ENCODE measurements at regions not wholly inside any gene's neighbourhood (a gene's known extent, or its start where the extent isn't known, plus 50 kb on each side); places are given as distances from the start of the nearest gene placed in this dataset.

- H3K9me3 ChIP-seq (ENCODE audit: control insufficient read depth, insufficient read depth, low read length) = peaks cover 4% of the 10 kb centered on the region; the same call in 1 of the 2 replicates
- H3K4me1 ChIP-seq (ENCODE audit: control insufficient read depth, low read length) = peaks cover 59% of the 10 kb centered on the region
- peaks cover 9% of the 10 kb centered on the region; the same call in 1 of the 2 replicates for H3F3A ChIP-seq (ENCODE audit: control insufficient read depth, insufficient read depth)
- H3K36me3 ChIP-seq (ENCODE audit: control insufficient read depth, low read length) = no peaks in the 10 kb centered on the region
- TF ChIP-seq CTCF (IDR thresholded peaks at IDR 0.05; ENCODE audit: low read depth, low read length, poor library complexity, severe bottlenecking) (no peak), EZH2phosphoT487 (IDR thresholded peaks at IDR 0.05; ENCODE audit: borderline replicate concordance, low read length) (no peak)
- no peak overlapping the region for H3K27ac ChIP-seq (ENCODE audit: low read depth, low read length)
- no peak overlapping the region for H3K4me3 ChIP-seq (ENCODE audit: low read length)
- H4K20me1 ChIP-seq (ENCODE audit: control insufficient read depth, insufficient read depth, low read depth, low read length) = no peaks in the 10 kb centered on the region
- H3K79me2 ChIP-seq (ENCODE audit: control insufficient read depth, low read length) = no peaks in the 10 kb centered on the region
- H3K4me2 ChIP-seq (ENCODE audit: low read length) = peak overlapping the region; percentile 17; the same call in 1 of the 2 replicates
- no peaks in the 10 kb centered on the region for H3K27me3 ChIP-seq (ENCODE audit: control insufficient read depth, low read length)
- no peaks in the 10 kb centered on the region for H3K9me2 ChIP-seq (replicated peaks; ENCODE audit: control insufficient read depth, low read length)
These were observed 374.1 kb downstream of the LPIN1 start for GRCh38 chr2:12120281-12121150.

DNA sequence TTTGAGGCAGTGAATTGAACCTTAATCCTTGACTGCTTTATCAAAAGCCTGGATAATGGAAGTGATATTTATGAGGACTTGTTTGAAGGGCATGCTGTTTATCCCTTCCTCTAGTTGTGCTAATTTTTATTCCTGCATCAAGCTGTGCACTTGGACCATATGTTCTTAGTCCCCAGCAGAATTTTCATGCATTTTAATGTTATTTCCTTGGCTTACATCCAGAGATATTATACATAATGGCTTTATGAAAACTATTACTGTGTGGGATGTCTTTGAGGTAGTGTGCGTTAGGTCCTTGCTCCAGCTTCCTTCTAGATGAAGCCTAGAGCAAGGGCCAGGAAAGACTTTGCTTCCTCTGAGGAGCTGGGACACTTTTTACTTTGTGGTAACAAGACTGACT lies 378.4 kb downstream of the LPIN1 start:
- Histone ChIP-seq H3K4me1 (ENCODE audit: control insufficient read depth, low read length) (peaks cover 59% of the 10 kb centered on the region), H3K27ac (ENCODE audit: low read depth, low read length) (no peak overlapping the region), H3K9me3 (ENCODE audit: control insufficient read depth, insufficient read depth, low read length) (peaks cover 4% of the 10 kb centered on the region; the same call in 1 of the 2 replicates), H3F3A (ENCODE audit: control insufficient read depth, insufficient read depth) (peaks cover 10% of the 10 kb centered on the region), H4K20me1 (ENCODE audit: control insufficient read depth, insufficient read depth, low read depth, low read length) (no peaks in the 10 kb centered on the region), H3K27me3 (ENCODE audit: control insufficient read depth, low read length) (no peaks in the 10 kb centered on the region), H3K36me3 (ENCODE audit: control insufficient read depth, low read length) (no peaks in the 10 kb centered on the region), H3K9me2 (replicated peaks; ENCODE audit: control insufficient read depth, low read length) (no peaks in the 10 kb centered on the region), H3K4me3 (ENCODE audit: low read length) (no peak overlapping the region), H3K4me2 (ENCODE audit: low read length) (no peak overlapping the region), H3K79me2 (ENCODE audit: control insufficient read depth, low read length) (no peaks in the 10 kb centered on the region)
- TF ChIP-seq EZH2phosphoT487 (IDR thresholded peaks at IDR 0.05; ENCODE audit: borderline replicate concordance, low read length) (no peak), CTCF (IDR thresholded peaks at IDR 0.05; ENCODE audit: low read depth, low read length, poor library complexity, severe bottlenecking) (no peak)

DNA sequence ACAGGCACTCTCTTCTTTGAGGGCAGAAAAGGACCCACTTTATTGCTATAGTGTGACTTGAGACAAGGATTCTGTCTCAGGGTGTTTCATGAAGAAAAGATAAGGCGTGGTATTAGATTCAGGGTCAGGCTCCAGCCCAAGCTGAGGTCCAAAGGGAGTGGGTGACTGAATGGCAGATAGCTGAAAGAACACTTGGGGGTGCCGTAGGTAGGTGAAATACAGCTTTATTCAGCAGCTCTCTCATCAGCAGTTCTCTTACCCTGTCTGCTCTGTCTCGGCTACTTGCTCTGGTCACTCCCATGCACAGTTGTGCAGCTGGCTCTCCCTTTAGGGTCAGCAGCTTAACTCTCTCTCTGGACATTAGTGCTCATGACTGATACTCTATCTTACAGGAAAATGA lies 379.9 kb downstream of the LPIN1 start:
- H3F3A ChIP-seq (ENCODE audit: control insufficient read depth, insufficient read depth) = peaks cover 10% of the 10 kb centered on the region
- no peaks in the 10 kb centered on the region for H3K79me2 ChIP-seq (ENCODE audit: control insufficient read depth, low read length)
- no peaks in the 10 kb centered on the region for H3K36me3 ChIP-seq (ENCODE audit: control insufficient read depth, low read length)
- TF ChIP-seq EZH2phosphoT487 (IDR thresholded peaks at IDR 0.05; ENCODE audit: borderline replicate concordance, low read length) (no peak), CTCF (IDR thresholded peaks at IDR 0.05; ENCODE audit: low read depth, low read length, poor library complexity, severe bottlenecking) (no peak)
- H3K9me3 ChIP-seq (ENCODE audit: control insufficient read depth, insufficient read depth, low read length) = peaks cover 4% of the 10 kb centered on the region; the same call in 1 of the 2 replicates
- H3K4me3 ChIP-seq (ENCODE audit: low read length) = 0 out of 2 replicates have a peak overlapping the region, but pooled peaks have one; percentile 2
- H3K27ac ChIP-seq (ENCODE audit: low read depth, low read length) = peak overlapping the region; percentile 80
- no peaks in the 10 kb centered on the region for H3K27me3 ChIP-seq (ENCODE audit: control insufficient read depth, low read length)
- H4K20me1 ChIP-seq (ENCODE audit: control insufficient read depth, insufficient read depth, low read depth, low read length) = no peaks in the 10 kb centered on the region
- no peaks in the 10 kb centered on the region for H3K9me2 ChIP-seq (replicated peaks; ENCODE audit: control insufficient read depth, low read length)
- H3K4me2 ChIP-seq (ENCODE audit: low read length) = peak overlapping the region; percentile 67; the same call in 1 of the 2 replicates
- peaks cover 61% of the 10 kb centered on the region for H3K4me1 ChIP-seq (ENCODE audit: control insufficient read depth, low read length)
